HFF-Myc (cell line): ENCODE measurements at regions not wholly inside any gene's neighbourhood (a gene's known extent, or its start where the extent isn't known, plus 50 kb on each side); places are given as distances from the start of the nearest gene placed in this dataset.
"Not testable (repeated sequence)": the region's sequence is repeated elsewhere in the genome, so short reads cannot be mapped to it uniquely, and the experiment has no call there.

ENCODE experiments used
- DNase-seq: peaks from one replicate; pipeline ENCODE4 v3.0.0-alpha.2; 2011; ENCODE audit warnings: low read depth; ENCODE audit errors: extremely low read depth
- H3K4me3 ChIP-seq: replicated peaks from 2 replicates; pipeline ENCODE4 v1.5.1; 2011; ENCODE audit warnings: low read depth, mild to moderate bottlenecking, control low read depth, low read length
- TF ChIP-seq, protein P1 (sequence below): IDR thresholded peaks from 2 replicates; pipeline ENCODE4 v1.5.1; 2012; ENCODE audit warnings: mild to moderate bottlenecking, low read depth, low read length, control low read depth; ENCODE audit errors: missing control alignments

DNA sequence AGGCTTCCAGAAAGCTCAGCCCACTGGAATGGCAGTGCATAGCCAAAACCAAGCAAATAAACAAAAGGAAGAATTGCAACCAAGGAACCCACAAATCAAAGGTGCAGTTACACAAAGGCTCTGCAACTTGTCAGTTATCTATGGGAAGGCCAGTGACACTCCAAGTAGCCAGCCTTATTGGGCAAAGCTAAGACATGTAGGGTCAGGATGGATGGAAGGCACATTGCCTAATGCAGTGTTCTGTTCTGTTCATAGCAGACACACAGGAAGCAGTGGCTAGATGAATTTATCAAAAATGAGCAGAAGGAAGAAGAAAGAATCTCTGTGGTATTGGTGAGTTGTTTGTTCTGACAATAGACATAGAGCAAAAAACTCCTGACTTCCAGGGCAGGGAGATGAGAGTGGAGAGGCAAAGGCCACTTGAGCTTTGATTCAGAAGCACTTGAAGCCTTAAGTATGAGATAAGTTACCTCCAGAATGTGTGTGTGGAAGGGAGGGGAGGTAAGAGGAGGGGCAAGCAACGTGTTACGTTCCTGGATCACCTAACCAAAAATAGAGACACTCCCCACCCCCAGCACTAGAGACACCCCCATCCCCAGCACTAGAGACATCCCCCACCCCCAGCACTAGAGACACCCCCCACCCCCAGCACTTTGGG is 57.9 kb upstream of the AKAP12 start:
- DNase-seq = no peak
- TF ChIP-seq, protein P1, sequence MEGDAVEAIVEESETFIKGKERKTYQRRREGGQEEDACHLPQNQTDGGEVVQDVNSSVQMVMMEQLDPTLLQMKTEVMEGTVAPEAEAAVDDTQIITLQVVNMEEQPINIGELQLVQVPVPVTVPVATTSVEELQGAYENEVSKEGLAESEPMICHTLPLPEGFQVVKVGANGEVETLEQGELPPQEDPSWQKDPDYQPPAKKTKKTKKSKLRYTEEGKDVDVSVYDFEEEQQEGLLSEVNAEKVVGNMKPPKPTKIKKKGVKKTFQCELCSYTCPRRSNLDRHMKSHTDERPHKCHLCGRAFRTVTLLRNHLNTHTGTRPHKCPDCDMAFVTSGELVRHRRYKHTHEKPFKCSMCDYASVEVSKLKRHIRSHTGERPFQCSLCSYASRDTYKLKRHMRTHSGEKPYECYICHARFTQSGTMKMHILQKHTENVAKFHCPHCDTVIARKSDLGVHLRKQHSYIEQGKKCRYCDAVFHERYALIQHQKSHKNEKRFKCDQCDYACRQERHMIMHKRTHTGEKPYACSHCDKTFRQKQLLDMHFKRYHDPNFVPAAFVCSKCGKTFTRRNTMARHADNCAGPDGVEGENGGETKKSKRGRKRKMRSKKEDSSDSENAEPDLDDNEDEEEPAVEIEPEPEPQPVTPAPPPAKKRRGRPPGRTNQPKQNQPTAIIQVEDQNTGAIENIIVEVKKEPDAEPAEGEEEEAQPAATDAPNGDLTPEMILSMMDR = no peak
- H3K4me3 ChIP-seq = no peak overlapping the region

DNA sequence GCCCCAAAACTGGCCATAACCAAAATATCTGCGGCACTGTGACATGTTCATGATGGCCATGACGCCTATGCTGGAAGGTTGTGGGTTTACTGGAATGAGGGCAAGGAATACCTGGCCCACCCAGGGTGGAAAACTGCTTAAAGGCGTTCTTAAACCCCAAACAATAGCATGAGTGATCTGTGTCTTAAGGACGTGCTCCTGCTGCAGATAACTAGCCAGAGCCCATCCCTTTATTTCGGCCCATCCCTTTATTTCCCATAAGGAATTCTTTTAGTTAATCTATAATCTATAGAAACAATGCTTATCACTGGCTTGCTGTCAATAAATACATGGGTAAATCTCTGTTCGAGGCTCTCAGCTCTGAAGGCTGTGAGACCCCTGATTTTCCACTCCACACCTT is 56.8 kb upstream of the AKAP12 start:
- H3K4me3 ChIP-seq, DNase-seq: not testable (repeated sequence)

DNA sequence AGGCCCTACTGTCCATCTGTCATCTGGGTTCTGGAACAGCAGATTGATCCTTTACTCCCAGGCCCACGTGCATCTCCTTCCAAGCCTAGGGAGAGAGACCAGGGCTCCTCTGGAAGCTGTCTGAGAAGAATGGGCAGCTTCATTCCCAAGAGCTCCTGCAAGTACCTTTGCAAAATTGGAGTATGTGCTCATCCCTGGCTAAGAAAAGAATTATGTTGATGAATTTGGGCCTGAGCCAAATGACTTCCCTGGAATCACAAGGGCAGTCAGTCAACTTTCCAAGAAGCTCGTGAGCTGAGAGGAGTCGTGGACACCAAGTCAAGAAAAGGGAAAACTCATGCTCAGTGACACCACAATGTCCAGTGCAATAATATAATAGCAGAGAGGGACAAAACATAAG is 54.6 kb upstream of the AKAP12 start:
- H3K4me3 ChIP-seq = no peak overlapping the region
- no peak for DNase-seq
- TF ChIP-seq, protein P1 = no peak

DNA sequence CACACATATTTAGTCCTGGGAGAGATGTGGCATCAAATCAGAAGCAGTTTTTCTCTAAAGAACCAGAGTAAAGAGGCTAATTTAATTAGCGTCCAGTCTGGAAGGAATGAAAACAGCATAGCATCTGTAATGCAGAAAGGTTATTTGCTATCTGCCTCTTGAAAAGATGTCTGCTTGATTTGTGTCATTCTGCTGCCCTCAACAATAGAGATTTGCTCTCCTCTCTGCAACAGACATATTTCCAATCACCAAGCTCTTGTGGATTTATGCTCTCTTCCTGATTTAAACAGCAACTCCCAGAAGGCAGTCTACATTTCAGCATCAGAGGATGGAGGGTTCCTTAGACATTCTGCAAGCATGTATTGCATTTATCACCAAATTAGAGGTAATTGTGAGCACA is 53.5 kb upstream of the AKAP12 start:
- no peak for DNase-seq
- TF ChIP-seq, protein P1 = no peak
- H3K4me3 ChIP-seq = no peak overlapping the region

DNA sequence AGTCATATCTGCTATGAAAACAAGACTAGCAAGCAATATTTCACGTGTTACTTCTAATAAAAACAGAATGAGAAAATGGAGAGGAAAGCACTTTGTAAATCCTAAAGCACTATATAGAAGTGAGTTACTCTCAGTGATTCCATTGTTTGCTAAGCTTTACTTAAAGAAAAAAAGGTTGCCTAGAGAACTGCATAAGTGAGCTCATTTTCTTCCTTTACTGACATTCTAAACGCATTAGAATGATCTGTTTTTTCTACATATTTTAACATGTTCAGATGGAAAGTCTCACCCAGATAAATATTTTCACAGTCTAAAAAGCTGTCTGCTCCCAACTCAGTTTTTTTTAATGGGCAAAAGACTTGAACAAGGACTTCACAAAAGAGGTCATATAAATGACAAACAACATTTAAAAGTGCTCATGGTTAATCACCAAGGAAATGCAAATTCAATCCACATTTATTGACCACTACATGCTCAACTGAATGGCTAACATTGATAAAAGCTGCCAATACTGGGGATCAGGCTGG is 52.9 kb upstream of the AKAP12 start:
- TF ChIP-seq, protein P1 = no peak
- no peak overlapping the region for H3K4me3 ChIP-seq
- DNase-seq = no peak
